Thoracic aorta (tissue), 2 donors: ENCODE measurements at regions not wholly inside any gene's neighbourhood (a gene's known extent, or its start where the extent isn't known, plus 50 kb on each side); places are given as distances from the start of the nearest gene placed in this dataset.
"Not testable (repeated sequence)": the region's sequence is repeated elsewhere in the genome, so short reads cannot be mapped to it uniquely, and the experiment has no call there.

Experiments used
- ATAC-seq: fragments of 150-250 bp; one replicate; pipeline ENCODE4 v1.8.0; 2017; ENCODE audit warnings: low read depth; ENCODE audit not compliant: insufficient number of reproducible peaks, low FRiP score
- DNase-seq: peaks from one replicate; pipeline ENCODE4 v3.0.0-alpha.2; 2020; ENCODE audit warnings: low spot score
- H3K27ac ChIP-seq, 2 donors: fragments of 200-600 bp; sonication (generic); 1 replicate in 1 of 2; 2 replicates in 1 of 2; pipeline ENCODE4 v1.5.1; 2016; ENCODE audit warnings: mild to moderate bottlenecking in 2 of 2, moderate library complexity in 2 of 2
- H3K27me3 ChIP-seq: fragments of 200-600 bp; sonication (generic); replicated peaks from 2 replicates; pipeline ENCODE4 v1.6.0; 2016; ENCODE audit warnings: mild to moderate bottlenecking; ENCODE audit not compliant: insufficient read depth
- H3K36me3 ChIP-seq: fragments of 200-600 bp; sonication (generic); one replicate; pipeline ENCODE4 v1.5.1; 2016
- H3K4me1 ChIP-seq, 2 donors: fragments of 200-600 bp; sonication (generic); 1 replicate in 1 of 2; 2 replicates in 1 of 2; pipeline versions ENCODE4 v1.5.1 to v1.6.0; 2016; ENCODE audit warnings: low read depth in 2 of 2, mild to moderate bottlenecking in 1 of 2; ENCODE audit not compliant: control insufficient read depth in 1 of 2
- H3K4me3 ChIP-seq: fragments of 200-600 bp; sonication (generic); 2 replicates; pipeline ENCODE4 v1.5.1; 2016; ENCODE audit warnings: mild to moderate bottlenecking
- H3K9me3 ChIP-seq: fragments of 200-600 bp; sonication (generic); 2 replicates; pipeline ENCODE4 v1.5.1; 2016
- TF ChIP-seq, protein P1 (sequence below): fragments of 200-600 bp; sonication (generic); IDR thresholded peaks from one replicate; pipeline ENCODE4 v1.5.1; 2019; ENCODE audit warnings: antibody characterized with exemption

DNA sequence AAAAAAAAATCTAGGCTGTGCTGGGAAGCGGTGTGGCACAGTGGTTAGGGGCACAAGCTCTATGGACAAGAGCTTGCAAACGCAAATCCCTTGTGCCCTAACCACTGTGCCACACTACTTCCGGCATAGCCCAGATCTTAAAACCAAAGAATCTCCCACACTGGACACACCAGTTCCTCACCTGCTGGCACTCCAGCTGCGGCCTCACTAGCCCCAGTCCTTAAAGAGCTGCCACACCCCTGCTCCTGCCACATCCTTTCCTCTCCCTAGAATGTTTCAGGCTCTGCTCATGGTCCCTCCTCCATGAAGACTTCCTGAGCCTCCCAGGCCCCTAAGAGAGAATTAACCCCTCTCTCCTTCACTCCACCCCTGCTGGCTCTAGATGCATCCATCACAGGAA, 71.8 kb upstream of the SRSF6 start:
- Histone ChIP-seq H3K27ac (no peak overlapping the region), H3K4me1 (no peaks in the 10 kb centered on the region), H3K9me3 (no peaks in the 10 kb centered on the region), H3K27me3 (no peaks in the 10 kb centered on the region), H3K36me3 (no peaks in the 10 kb centered on the region), H3K4me3 (no peak overlapping the region)
- TF ChIP-seq, protein P1, sequence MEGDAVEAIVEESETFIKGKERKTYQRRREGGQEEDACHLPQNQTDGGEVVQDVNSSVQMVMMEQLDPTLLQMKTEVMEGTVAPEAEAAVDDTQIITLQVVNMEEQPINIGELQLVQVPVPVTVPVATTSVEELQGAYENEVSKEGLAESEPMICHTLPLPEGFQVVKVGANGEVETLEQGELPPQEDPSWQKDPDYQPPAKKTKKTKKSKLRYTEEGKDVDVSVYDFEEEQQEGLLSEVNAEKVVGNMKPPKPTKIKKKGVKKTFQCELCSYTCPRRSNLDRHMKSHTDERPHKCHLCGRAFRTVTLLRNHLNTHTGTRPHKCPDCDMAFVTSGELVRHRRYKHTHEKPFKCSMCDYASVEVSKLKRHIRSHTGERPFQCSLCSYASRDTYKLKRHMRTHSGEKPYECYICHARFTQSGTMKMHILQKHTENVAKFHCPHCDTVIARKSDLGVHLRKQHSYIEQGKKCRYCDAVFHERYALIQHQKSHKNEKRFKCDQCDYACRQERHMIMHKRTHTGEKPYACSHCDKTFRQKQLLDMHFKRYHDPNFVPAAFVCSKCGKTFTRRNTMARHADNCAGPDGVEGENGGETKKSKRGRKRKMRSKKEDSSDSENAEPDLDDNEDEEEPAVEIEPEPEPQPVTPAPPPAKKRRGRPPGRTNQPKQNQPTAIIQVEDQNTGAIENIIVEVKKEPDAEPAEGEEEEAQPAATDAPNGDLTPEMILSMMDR = no peak
- no peak for ATAC-seq
- DNase-seq = no peak

- H3K4me3 ChIP-seq = no peak overlapping the region
- no peaks in the 10 kb centered on the region for H3K36me3 ChIP-seq
- H3K27ac ChIP-seq = no peak overlapping the region
- TF ChIP-seq, protein P1 = no peak
- H3K27me3 ChIP-seq = no peaks in the 10 kb centered on the region
- H3K9me3 ChIP-seq = no peaks in the 10 kb centered on the region
- no peaks in the 10 kb centered on the region for H3K4me1 ChIP-seq
- DNase-seq (no peak), ATAC-seq (no peak)
Measured at GRCh38 chr20:43384101-43384940, 73.4 kb upstream of the SRSF6 start.

DNA sequence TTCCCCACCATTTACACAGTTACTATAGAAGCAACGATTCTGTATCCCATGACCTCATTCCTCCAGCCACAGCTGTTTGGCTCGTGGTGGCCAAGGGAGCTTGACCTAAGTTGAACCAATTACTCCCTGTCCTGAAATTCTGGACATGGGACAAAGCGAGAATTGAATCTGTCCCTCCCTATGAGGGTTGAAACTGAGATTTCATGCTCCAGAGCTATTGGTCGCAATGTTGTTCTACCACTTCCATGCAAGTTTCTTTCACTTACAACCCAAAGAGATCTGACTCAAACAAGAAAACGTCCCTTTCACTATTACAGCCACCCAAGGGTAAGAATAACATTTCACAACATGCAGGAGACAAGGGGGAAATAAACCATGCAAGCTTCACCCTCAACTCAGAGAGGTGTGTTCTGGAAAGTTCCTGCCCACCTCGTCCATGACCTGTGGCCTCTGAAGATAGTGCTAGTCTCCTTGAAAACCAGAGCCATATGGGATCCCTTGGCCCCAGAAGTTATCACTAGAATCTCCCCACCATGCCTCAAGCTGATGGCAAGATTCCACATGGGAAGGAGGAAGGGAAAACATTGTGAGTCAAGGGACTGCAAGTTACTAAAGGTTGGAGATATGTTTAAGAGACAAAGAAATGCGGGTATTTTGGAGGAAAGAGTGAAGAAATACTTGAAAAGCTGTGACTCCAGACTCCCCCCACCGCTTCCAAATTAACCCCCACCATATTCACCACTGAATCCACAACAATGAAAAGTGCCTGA, 74.5 kb upstream of the SRSF6 start:
- DNase-seq = no peak
- Histone ChIP-seq H3K4me3 (no peak overlapping the region), H3K27ac (no peak overlapping the region), H3K36me3 (no peaks in the 10 kb centered on the region), H3K4me1 (no peaks in the 10 kb centered on the region), H3K9me3 (no peaks in the 10 kb centered on the region), H3K27me3 (no peaks in the 10 kb centered on the region)
- no peak for ATAC-seq
- TF ChIP-seq, protein P1 = no peak

GRCh38 chr20:43382135-43382534, 75.6 kb upstream of the SRSF6 start:
- not testable (repeated sequence) for H3K36me3 ChIP-seq, H3K27me3 ChIP-seq, H3K27ac ChIP-seq, H3K4me1 ChIP-seq, ATAC-seq, H3K9me3 ChIP-seq, DNase-seq, H3K4me3 ChIP-seq

DNA sequence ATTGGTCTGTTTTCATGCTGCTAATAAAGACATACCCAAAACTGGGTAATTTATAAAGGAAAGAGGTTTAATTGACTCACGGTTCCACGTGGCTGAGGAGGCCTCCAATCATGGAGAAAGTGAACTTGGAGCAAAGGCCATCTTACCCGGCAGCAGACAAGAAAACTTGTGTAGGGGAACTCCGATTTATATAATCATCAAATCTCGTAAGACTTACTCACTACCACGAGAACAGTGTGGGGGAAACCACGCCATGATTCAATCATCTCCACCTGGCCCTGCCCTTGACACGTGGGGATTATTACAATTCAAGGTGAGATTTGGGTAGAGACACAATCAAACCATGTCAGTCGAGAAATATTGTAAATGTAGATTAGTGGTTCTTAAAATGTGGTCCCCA, 76.2 kb upstream of the SRSF6 start:
- DNase-seq, H3K4me1 ChIP-seq, H3K36me3 ChIP-seq, H3K9me3 ChIP-seq, H3K4me3 ChIP-seq, ATAC-seq, H3K27me3 ChIP-seq, H3K27ac ChIP-seq: not testable (repeated sequence)

GRCh38 chr20:43379239-43379917, 78.3 kb upstream of the SRSF6 start:
- Histone ChIP-seq H3K27me3 (no peaks in the 10 kb centered on the region), H3K4me3 (no peak overlapping the region), H3K27ac (no peak overlapping the region), H3K36me3 (no peaks in the 10 kb centered on the region), H3K9me3 (no peaks in the 10 kb centered on the region), H3K4me1 (no peaks in the 10 kb centered on the region)
- TF ChIP-seq, protein P1 = no peak
- DNase-seq = no peak
- ATAC-seq = no peak
